SK-N-SH treated with all-trans-retinoic acid at 6 μM for 48 hours (cell line): ENCODE measurements at regions not wholly inside any gene's neighbourhood (a gene's known extent, or its start where the extent isn't known, plus 50 kb on each side); places are given as distances from the start of the nearest gene placed in this dataset.

Experiments used
- ATAC-seq: fragments of 200-7000 bp; cut with Tn5 transposase; 3 replicates; pipeline ENCODE4 v1.9.1; 2020; ENCODE audit warnings: mild to moderate bottlenecking, moderate library complexity
- BACH2 ChIP-seq: fragments of 250-450 bp; sonication (Bioruptor Pico); IDR thresholded peaks from 2 replicates; pipeline ENCODE4 v1.9.0; 2021; ENCODE audit warnings: mild to moderate bottlenecking, borderline replicate concordance
- CREB5 ChIP-seq: fragments of 250-450 bp; sonication (Bioruptor Pico); IDR thresholded peaks from 2 replicates; pipeline ENCODE4 v1.5.1; 2020; ENCODE audit warnings: low read depth, mild to moderate bottlenecking, moderate library complexity
- CSDC2 ChIP-seq: fragments of 250-450 bp; sonication (Bioruptor Pico); IDR thresholded peaks from 2 replicates; pipeline ENCODE4 v1.5.0; 2020; ENCODE audit warnings: mild to moderate bottlenecking, moderate library complexity
- CSRNP3 ChIP-seq: fragments of 250-450 bp; sonication (Bioruptor Pico); IDR thresholded peaks from 2 replicates; pipeline ENCODE4 v1.5.1; 2021; ENCODE audit warnings: mild to moderate bottlenecking, moderate library complexity
- ESRRG ChIP-seq: fragments of 250-450 bp; sonication (Bioruptor Pico); IDR thresholded peaks from 2 replicates; pipeline ENCODE4 v1.6.1; 2021; ENCODE audit warnings: mild to moderate bottlenecking
- GLIS3 ChIP-seq: fragments of 250-450 bp; sonication (Bioruptor Pico); IDR thresholded peaks from 2 replicates; pipeline ENCODE4 v1.5.0; 2020; ENCODE audit warnings: mild to moderate bottlenecking, moderate library complexity
- ISL1 ChIP-seq: fragments of 250-450 bp; sonication (Bioruptor Pico); IDR thresholded peaks from 2 replicates; pipeline ENCODE4 v2.1.2; 2022; ENCODE audit warnings: mild to moderate bottlenecking, moderate library complexity
- PATZ1 ChIP-seq: fragments of 250-450 bp; sonication (Bioruptor Pico); IDR thresholded peaks from 2 replicates; pipeline ENCODE4 v1.8.0; 2020; ENCODE audit warnings: mild to moderate bottlenecking, moderate library complexity, borderline replicate concordance
- POU6F1 ChIP-seq: fragments of 250-450 bp; sonication (Bioruptor Pico); IDR thresholded peaks from 2 replicates; pipeline ENCODE4 v1.8.0; 2021; ENCODE audit warnings: low read depth, mild to moderate bottlenecking, moderate library complexity, borderline replicate concordance
- RARB ChIP-seq: fragments of 250-450 bp; sonication (Bioruptor Pico); IDR thresholded peaks from 2 replicates; pipeline ENCODE4 v1.8.0; 2021; ENCODE audit warnings: mild to moderate bottlenecking, moderate library complexity
- SNAI2 ChIP-seq: fragments of 250-450 bp; sonication (Bioruptor Pico); IDR thresholded peaks from 2 replicates; pipeline ENCODE4 v1.5.0; 2020; ENCODE audit warnings: mild to moderate bottlenecking, moderate library complexity
- TCF4 ChIP-seq: fragments of 250-450 bp; sonication (Bioruptor Pico); IDR thresholded peaks from 2 replicates; pipeline ENCODE4 v1.8.0; 2021; ENCODE audit warnings: mild to moderate bottlenecking, moderate library complexity, borderline replicate concordance
- TOX ChIP-seq: fragments of 250-450 bp; sonication (Bioruptor Pico); IDR thresholded peaks from 2 replicates; pipeline ENCODE4 v1.8.0; 2021; ENCODE audit warnings: mild to moderate bottlenecking, moderate library complexity, borderline replicate concordance
- TSHZ2 ChIP-seq: fragments of 250-450 bp; sonication (Bioruptor Pico); IDR thresholded peaks from 2 replicates; pipeline ENCODE4 v1.5.0; 2020; ENCODE audit warnings: mild to moderate bottlenecking, moderate library complexity
- ZC3H10 ChIP-seq: fragments of 250-450 bp; sonication (Bioruptor Pico); IDR thresholded peaks from 2 replicates; pipeline ENCODE4 v1.5.1; 2021; ENCODE audit warnings: mild to moderate bottlenecking, moderate library complexity
- ZFP30 ChIP-seq: fragments of 450-650 bp; formaldehyde crosslinking; IDR thresholded peaks from 2 replicates; pipeline ENCODE4 v1.5.0; 2022; ENCODE audit warnings: mild to moderate bottlenecking, moderate library complexity
- ZNF565 ChIP-seq: fragments of 450-650 bp; formaldehyde crosslinking; conservative IDR thresholded peaks from 2 replicates; pipeline ENCODE4 v1.5.0; 2020; ENCODE audit warnings: low read depth, mild to moderate bottlenecking, moderate library complexity
- ZNF8 ChIP-seq: fragments of 450-650 bp; formaldehyde crosslinking; IDR thresholded peaks from 2 replicates; pipeline ENCODE4 v1.5.0; 2020; ENCODE audit warnings: mild to moderate bottlenecking, moderate library complexity

GRCh38 chr16:65313936-65314626 lies 192.2 kb upstream of the CDH11 start:
- ATAC-seq: peak; percentile 11; the same call in 2 of the 3 replicates
- TF ChIP-seq RARB (CRISPR knock-in tag) (no peak), CSDC2 (CRISPR knock-in tag) (no peak)

- ATAC-seq: peak; percentile 41; the same call in 2 of the 3 replicates
- TF ChIP-seq GLIS3 (CRISPR knock-in tag) (no peak), ISL1 (CRISPR knock-in tag) (peak; percentile 84)
These were observed 190.9 kb upstream of the CDH11 start for GRCh38 chr16:65312795-65313194.

- no peak for ATAC-seq
These were observed 190.2 kb upstream of the CDH11 start for GRCh38 chr16:65312071-65312470.

GRCh38 chr16:65310491-65310890 lies 188.6 kb upstream of the CDH11 start:
- peak; percentile 79 for ATAC-seq
- TF ChIP-seq ISL1 (CRISPR knock-in tag): 0 out of 2 replicates have a peak, but pooled peaks have one; percentile 7

More at GRCh38 chr16:65312071-65312470, 190.2 kb upstream of the CDH11 start:
- no peak for TF ChIP-seq RARB (CRISPR knock-in tag)
- no peak for TF ChIP-seq ZC3H10 (CRISPR knock-in tag)
- no peak for TF ChIP-seq SNAI2
- TF ChIP-seq POU6F1: no peak
- TF ChIP-seq ZFP30 (CRISPR knock-in tag): no peak
- TF ChIP-seq PATZ1 (CRISPR knock-in tag): no peak
- TF ChIP-seq, all 23 proteins: peak for 0

- TF ChIP-seq TCF4 (CRISPR knock-in tag) (peak; percentile 54; the same call in 1 of the 2 replicates), SNAI2 (no peak)
- ATAC-seq: no peak
These were observed 187.5 kb upstream of the CDH11 start for GRCh38 chr16:65309354-65309753.

- ATAC-seq: no peak
- TF ChIP-seq TSHZ2 (no peak), BACH2 (CRISPR knock-in tag) (no peak), TOX (CRISPR knock-in tag) (no peak), GLIS3 (CRISPR knock-in tag) (no peak), CREB5 (CRISPR knock-in tag) (no peak), SNAI2 (no peak), TCF4 (CRISPR knock-in tag) (no peak), ZNF8 (CRISPR knock-in tag) (no peak), ESRRG (CRISPR knock-in tag) (no peak), CSDC2 (CRISPR knock-in tag) (no peak), ISL1 (CRISPR knock-in tag) (no peak), PATZ1 (CRISPR knock-in tag) (no peak), CSRNP3 (no peak), ZNF565 (CRISPR knock-in tag) (no peak), POU6F1 (no peak), ZC3H10 (CRISPR knock-in tag) (no peak), RARB (CRISPR knock-in tag) (no peak)
These were observed 186.6 kb upstream of the CDH11 start for GRCh38 chr16:65308506-65308905.
